A673 (cell line): ENCODE measurements at regions not wholly inside any gene's neighbourhood (a gene's known extent, or its start where the extent isn't known, plus 50 kb on each side); places are given as distances from the start of the nearest gene placed in this dataset.
A peak's percentile ranks its signal among the peaks of the same experiment; 100 is the strongest.

ENCODE experiments used
- BruUV-seq: library from RNA; stranded (reverse); fragments of 400-500 nt; replicated peaks from 2 replicates; lab custom pipeline; 2021; lab: Mats Ljungman, UMichigan
- CTCF ChIA-PET: fragments of 300-600 bp; sonication (Branson Sonifier 250); formaldehyde crosslinking; loops from one replicate; lab custom pipeline; 2022; ENCODE audit warnings: antibody characterized with exemption; lab: Charles Lee
- POLR2A ChIA-PET: fragments of 300-600 bp; sonication (Branson Sonifier 250); formaldehyde crosslinking; loops from one replicate; lab custom pipeline; 2022; ENCODE audit warnings: antibody characterized with exemption; ENCODE audit not compliant: low non-redundant PET; lab: Charles Lee
- DNase-seq: peaks from one replicate; pipeline ENCODE4 v3.0.0-alpha.2; 2015; ENCODE audit warnings: low spot score
- H3K27ac ChIP-seq: fragments of 200-600 bp; sonication (generic); 2 replicates; pipeline ENCODE4 v1.5.1; 2016; ENCODE audit warnings: mixed run types, low read depth, mild to moderate bottlenecking, mixed read lengths, antibody characterized with exemption, low read length; ENCODE audit not compliant: poor library complexity, severe bottlenecking
- H3K27me3 ChIP-seq: fragments of 200-600 bp; sonication (generic); replicated peaks from 2 replicates; pipeline ENCODE4 v1.6.1; 2017; ENCODE audit warnings: mixed run types, low read depth, mild to moderate bottlenecking, mixed read lengths, antibody characterized with exemption, low read length; ENCODE audit not compliant: insufficient read depth, poor library complexity
- H3K36me3 ChIP-seq: fragments of 200-600 bp; sonication (generic); 2 replicates; pipeline ENCODE4 v1.6.1; 2016; ENCODE audit warnings: mixed run types, mild to moderate bottlenecking, mixed read lengths, antibody characterized with exemption, low read length; ENCODE audit not compliant: insufficient read depth, poor library complexity, severe bottlenecking
- H3K4me1 ChIP-seq: fragments of 200-600 bp; sonication (generic); 2 replicates; pipeline ENCODE4 v1.6.1; 2017; ENCODE audit warnings: mixed run types, mild to moderate bottlenecking, mixed read lengths, antibody characterized with exemption, low read length; ENCODE audit not compliant: insufficient read depth, poor library complexity, severe bottlenecking
- H3K4me3 ChIP-seq: fragments of 200-600 bp; sonication (generic); 2 replicates; pipeline ENCODE4 v1.5.1; 2016; ENCODE audit warnings: low read depth, mixed run types, mild to moderate bottlenecking, mixed read lengths, low read length; ENCODE audit not compliant: poor library complexity, severe bottlenecking
- H3K9me3 ChIP-seq: fragments of 200-600 bp; sonication (generic); 2 replicates; pipeline ENCODE4 v1.6.1; 2016; ENCODE audit warnings: mixed run types, low read depth, mild to moderate bottlenecking, mixed read lengths, antibody characterized with exemption, low read length; ENCODE audit not compliant: poor library complexity, severe bottlenecking
- EZH2 ChIP-seq: fragments of 200-600 bp; sonication (generic); IDR thresholded peaks from 2 replicates; pipeline ENCODE4 v1.6.1; 2017; ENCODE audit warnings: borderline replicate concordance, low read depth, mild to moderate bottlenecking, mixed read lengths, antibody characterized with exemption, low read length; ENCODE audit not compliant: poor library complexity, severe bottlenecking
- intact Hi-C: fragments of 100-400 bp; cut with micrococcal nuclease; formaldehyde crosslinking; loops from one replicate; pipeline ENCODE4 v1.10.0; 2022; ENCODE audit not compliant: unreplicated experiment
- TF ChIP-seq, protein P1 (sequence below): fragments of 300-800, 200-600 bp; sonication (generic); conservative IDR thresholded peaks from 2 replicates; pipeline ENCODE4 v1.5.1; 2017; ENCODE audit warnings: low read depth, mild to moderate bottlenecking, antibody characterized with exemption, low read length, moderate library complexity, mixed read lengths

DNA sequence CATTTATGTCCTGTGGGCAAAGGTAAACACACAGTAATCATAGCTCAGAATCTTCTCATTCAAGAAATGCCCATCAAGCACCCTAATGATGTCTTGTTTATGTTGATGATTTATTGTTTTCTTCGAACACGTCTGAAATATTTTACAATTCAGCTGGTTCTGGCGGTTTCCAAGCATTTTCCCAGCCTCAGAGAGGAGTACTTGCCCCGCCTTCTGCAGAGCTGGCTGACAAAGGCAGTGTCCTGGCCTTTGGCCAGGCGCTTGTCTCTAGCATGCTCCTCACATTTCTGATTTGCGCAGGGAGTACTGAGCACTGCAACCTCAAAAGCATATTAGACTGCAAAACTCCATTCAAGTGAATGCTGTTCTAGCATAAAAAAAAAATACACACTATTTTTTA, 314.2 kb upstream of the GNAI1 start:
- no peaks in the 10 kb centered on the region for H3K4me1 ChIP-seq
- no peak overlapping the region for H3K4me3 ChIP-seq
- DNase-seq = peak; percentile 33
- peaks cover 79% of the 10 kb centered on the region for H3K27me3 ChIP-seq
- CTCF ChIA-PET = no interaction called here
- H3K9me3 ChIP-seq = no peaks in the 10 kb centered on the region
- POLR2A ChIA-PET = no interaction called here
- no peak overlapping the region for H3K27ac ChIP-seq
- no peaks in the 10 kb centered on the region for H3K36me3 ChIP-seq
- intact Hi-C loops = no loop called here
- TF ChIP-seq, protein P1, sequence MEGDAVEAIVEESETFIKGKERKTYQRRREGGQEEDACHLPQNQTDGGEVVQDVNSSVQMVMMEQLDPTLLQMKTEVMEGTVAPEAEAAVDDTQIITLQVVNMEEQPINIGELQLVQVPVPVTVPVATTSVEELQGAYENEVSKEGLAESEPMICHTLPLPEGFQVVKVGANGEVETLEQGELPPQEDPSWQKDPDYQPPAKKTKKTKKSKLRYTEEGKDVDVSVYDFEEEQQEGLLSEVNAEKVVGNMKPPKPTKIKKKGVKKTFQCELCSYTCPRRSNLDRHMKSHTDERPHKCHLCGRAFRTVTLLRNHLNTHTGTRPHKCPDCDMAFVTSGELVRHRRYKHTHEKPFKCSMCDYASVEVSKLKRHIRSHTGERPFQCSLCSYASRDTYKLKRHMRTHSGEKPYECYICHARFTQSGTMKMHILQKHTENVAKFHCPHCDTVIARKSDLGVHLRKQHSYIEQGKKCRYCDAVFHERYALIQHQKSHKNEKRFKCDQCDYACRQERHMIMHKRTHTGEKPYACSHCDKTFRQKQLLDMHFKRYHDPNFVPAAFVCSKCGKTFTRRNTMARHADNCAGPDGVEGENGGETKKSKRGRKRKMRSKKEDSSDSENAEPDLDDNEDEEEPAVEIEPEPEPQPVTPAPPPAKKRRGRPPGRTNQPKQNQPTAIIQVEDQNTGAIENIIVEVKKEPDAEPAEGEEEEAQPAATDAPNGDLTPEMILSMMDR = no peak
- no peak for TF ChIP-seq EZH2
- no TSS peak for BruUV-seq

DNA sequence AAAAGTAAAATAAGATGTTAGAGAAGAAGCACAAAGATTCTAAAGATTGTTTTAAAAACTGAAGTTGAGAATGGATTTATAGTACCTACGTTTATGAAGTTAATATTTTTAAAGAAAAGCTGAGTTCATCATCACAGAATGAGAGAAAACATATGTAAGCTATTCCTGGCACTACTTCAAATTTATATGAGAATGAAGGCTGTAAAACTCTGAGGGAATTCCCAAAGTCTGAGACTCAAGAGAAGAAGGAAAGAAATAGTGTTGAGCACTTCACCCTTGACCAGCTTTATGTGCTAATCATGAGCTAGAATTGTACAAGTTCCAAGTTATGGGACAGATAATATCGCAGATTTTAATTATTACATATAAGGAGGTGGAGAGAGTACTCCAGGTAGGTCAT, 323.7 kb upstream of the GNAI1 start:
- no peak for TF ChIP-seq EZH2
- TF ChIP-seq, protein P1 = no peak
- DNase-seq = no peak
- H3K9me3 ChIP-seq = no peaks in the 10 kb centered on the region
- intact Hi-C loops = no loop called here
- no peaks in the 10 kb centered on the region for H3K36me3 ChIP-seq
- no peak overlapping the region for H3K4me3 ChIP-seq
- no peaks in the 10 kb centered on the region for H3K4me1 ChIP-seq
- ChIA-PET CTCF (no interaction called here), POLR2A (no interaction called here)
- no TSS peak for BruUV-seq
- no peak overlapping the region for H3K27ac ChIP-seq
- H3K27me3 ChIP-seq = peaks cover 33% of the 10 kb centered on the region

DNA sequence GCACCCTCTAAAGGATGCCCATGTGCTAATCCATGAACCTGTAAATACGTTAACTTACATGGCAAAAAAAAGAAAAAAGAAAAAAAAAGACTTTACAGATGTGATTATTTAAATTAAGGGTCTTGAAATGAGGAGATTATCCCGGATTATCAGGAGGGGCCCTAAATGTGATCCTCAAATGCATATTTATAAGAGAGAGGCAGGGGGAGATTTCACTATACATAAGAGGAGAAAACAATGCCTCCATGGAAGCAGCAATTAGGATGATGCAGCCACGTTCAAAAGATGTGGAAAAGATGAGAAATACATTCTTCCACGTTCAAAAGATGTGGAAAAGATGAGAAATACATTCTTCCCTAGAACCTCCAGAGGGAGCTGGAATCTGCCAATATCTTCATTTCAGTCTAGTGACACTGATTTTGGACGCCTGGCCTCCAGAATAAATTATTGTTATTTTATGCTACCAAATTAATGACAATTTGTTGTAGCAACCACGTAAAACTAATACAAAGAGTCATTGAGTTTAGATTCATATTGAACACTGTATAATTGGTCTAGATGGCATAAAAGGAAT, 328.4 kb upstream of the GNAI1 start:
- Histone ChIP-seq H3K4me3 (no peak overlapping the region), H3K27me3 (peaks cover 29% of the 10 kb centered on the region), H3K4me1 (no peaks in the 10 kb centered on the region), H3K27ac (no peak overlapping the region), H3K36me3 (no peaks in the 10 kb centered on the region), H3K9me3 (no peaks in the 10 kb centered on the region)
- intact Hi-C loops = loop anchor here (5.0 to 10.0 kb wide), 2 partner anchors 209 to 241 kb away; no protein-coding TSS in a partner anchor
- no TSS peak for BruUV-seq
- DNase-seq = peak; percentile 25
- POLR2A ChIA-PET = no interaction called here
- no peak for TF ChIP-seq EZH2
- TF ChIP-seq, protein P1 = peak; percentile 34
- CTCF ChIA-PET = no interaction called here
